Endodermal cell (in vitro differentiated cells): ENCODE measurements at regions not wholly inside any gene's neighbourhood (a gene's known extent, or its start where the extent isn't known, plus 50 kb on each side); places are given as distances from the start of the nearest gene placed in this dataset.

Source experiments
- DNase-seq: peaks from one replicate; pipeline ENCODE4 v3.0.0-alpha.2; 2017
- H3K27ac ChIP-seq: 2 replicates; pipeline ENCODE4 v1.5.1; 2013; ENCODE audit warnings: mild to moderate bottlenecking, low read depth, low read length, moderate library complexity
- H3K27me3 ChIP-seq: 2 replicates; pipeline ENCODE4 v1.6.1; 2013; ENCODE audit warnings: mild to moderate bottlenecking, low read length, moderate library complexity; ENCODE audit not compliant: insufficient read depth, control insufficient read depth, poor library complexity, severe bottlenecking
- H3K36me3 ChIP-seq: 2 replicates; pipeline ENCODE4 v1.7.0; 2013; ENCODE audit warnings: mild to moderate bottlenecking, low read length, moderate library complexity; ENCODE audit not compliant: control insufficient read depth, insufficient read depth
- H3K4me1 ChIP-seq: one replicate; pipeline ENCODE4 v1.7.0; 2013; ENCODE audit warnings: low read length; ENCODE audit not compliant: control insufficient read depth, insufficient read depth
- H3K4me3 ChIP-seq: 2 replicates; pipeline ENCODE4 v1.5.1; 2013; ENCODE audit warnings: mild to moderate bottlenecking, low read length, moderate library complexity
- H3K9ac ChIP-seq: 2 replicates; pipeline ENCODE4 v1.6.1; 2013; ENCODE audit warnings: mild to moderate bottlenecking, low read length, moderate library complexity; ENCODE audit not compliant: poor library complexity, severe bottlenecking; ENCODE audit errors: extremely low read depth
- H3K9me3 ChIP-seq: 2 replicates; pipeline ENCODE4 v1.6.1; 2013; ENCODE audit warnings: mild to moderate bottlenecking, low read length, moderate library complexity; ENCODE audit not compliant: control insufficient read depth
- H3K27ac Mint-ChIP-seq: 2 replicates; pipeline ENCODE4 v1.8.0; 2020; ENCODE audit warnings: mixed read lengths
- H3K27me3 Mint-ChIP-seq: 2 replicates; pipeline ENCODE4 v1.8.0; 2021; ENCODE audit warnings: mild to moderate bottlenecking, mixed read lengths; ENCODE audit not compliant: insufficient read depth
- H3K36me3 Mint-ChIP-seq: 2 replicates; pipeline ENCODE4 v1.8.0; 2020; ENCODE audit warnings: low read depth, mixed read lengths
- H3K4me1 Mint-ChIP-seq: 2 replicates; pipeline ENCODE4 v1.8.0; 2020; ENCODE audit warnings: mixed read lengths
- H3K4me3 Mint-ChIP-seq: 2 replicates; pipeline ENCODE4 v1.8.0; 2020; ENCODE audit warnings: mild to moderate bottlenecking, moderate library complexity, mixed read lengths
- H3K9me3 Mint-ChIP-seq: 2 replicates; pipeline ENCODE4 v1.8.0; 2020; ENCODE audit warnings: mild to moderate bottlenecking, mixed read lengths
- CTCF ChIP-seq: fragments of 200-600 bp; sonication (generic); conservative IDR thresholded peaks from 2 replicates; pipeline ENCODE4 v1.5.0; 2021; ENCODE audit warnings: antibody characterized with exemption, mild to moderate bottlenecking
- WGBS, 2 experiments: methylation state at CpG; one replicate each; pipeline versions ENCODE4 v1.1.5 to v1.1.7; 2013; ENCODE audit warnings: missing lambda C conversion rate in 2 of 2, mixed read lengths in 1 of 2; ENCODE audit not compliant: insufficient coverage in 1 of 2, insufficient read length in 1 of 2; 5-methylcytosine and 5-hydroxymethylcytosine counted together

DNA sequence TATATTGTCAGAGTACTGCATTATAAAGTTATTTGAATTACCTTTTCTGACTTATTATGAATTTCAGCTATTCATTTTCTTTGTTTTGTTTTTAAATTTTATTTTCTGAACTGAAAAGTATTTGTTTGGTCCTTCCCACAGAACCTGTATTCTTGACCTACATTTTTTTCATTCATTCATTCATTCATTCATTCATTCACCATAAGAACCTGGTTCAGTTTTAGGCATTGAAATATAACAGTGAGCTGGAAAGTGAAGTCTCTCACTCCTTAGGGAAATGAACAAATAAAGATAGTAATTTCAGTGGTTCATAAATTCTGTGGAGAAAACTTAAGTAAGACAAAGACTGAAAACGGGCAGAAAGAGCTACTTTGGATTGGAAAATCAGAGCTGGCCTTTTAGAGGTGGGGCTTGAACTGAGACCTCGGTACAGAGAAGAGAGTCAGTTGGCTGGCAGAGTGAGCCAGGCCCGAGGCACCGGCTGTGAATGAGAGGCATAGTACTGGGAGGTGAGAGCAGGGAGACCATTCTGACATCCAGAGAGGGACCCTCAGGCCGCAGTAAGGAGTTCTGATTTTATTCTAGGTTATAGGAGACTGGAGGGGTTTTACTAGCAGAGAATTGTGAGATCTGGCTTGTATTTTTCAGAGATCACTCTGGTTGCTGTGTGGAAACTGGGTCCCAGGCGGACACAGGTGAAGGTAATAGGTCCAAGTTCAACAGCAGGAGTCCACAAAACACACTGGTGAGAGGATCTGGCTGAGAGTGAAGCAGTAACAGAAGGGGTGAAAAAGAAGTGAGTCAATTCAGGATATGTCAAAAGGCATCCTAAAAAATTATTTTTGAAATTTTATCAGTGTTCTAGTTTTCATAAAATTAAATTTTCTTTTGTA is 75.8 kb upstream of the FN1 start:
- Mint-ChIP-seq H3K36me3 (no peaks in the 10 kb centered on the region), H3K27ac (peak overlapping the region; percentile 15)
- DNase-seq = no peak

DNA sequence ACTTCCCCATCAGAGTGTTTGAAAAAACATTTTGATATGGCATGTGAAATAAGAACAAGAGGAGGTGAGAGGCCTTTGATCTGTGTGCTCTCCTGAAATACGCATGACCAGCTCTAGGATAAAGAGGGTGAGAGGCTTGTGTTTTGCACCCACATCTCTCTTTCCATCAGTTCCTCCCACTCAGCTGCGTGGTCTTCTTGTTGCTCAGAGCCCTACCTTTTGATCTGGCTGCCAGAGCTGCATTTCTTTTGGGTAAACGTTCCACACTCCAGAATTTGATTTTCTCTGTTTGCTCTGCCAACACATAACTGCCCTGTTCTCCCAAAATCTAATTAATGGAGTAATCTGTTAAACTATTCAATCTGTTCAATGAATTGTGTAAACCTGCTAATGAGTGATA is 72.0 kb upstream of the FN1 start:
- H3K4me3 Mint-ChIP-seq = no peak overlapping the region
- 52 to 81% methylated on average over 2 to 3 of the region's 3 CpGs for WGBS, 2 experiments
- no peak overlapping the region for H3K27ac ChIP-seq
- H3K27ac Mint-ChIP-seq = no peak overlapping the region
- peaks cover 7% of the 10 kb centered on the region for H3K4me1 ChIP-seq
- TF ChIP-seq CTCF = no peak
- no peaks in the 10 kb centered on the region for H3K36me3 Mint-ChIP-seq
- no peak for DNase-seq
- no peak overlapping the region for H3K9ac ChIP-seq
- no peaks in the 10 kb centered on the region for H3K9me3 ChIP-seq
- no peaks in the 10 kb centered on the region for H3K9me3 Mint-ChIP-seq
- H3K36me3 ChIP-seq = no peaks in the 10 kb centered on the region
- H3K4me1 Mint-ChIP-seq = peaks cover 29% of the 10 kb centered on the region
- no peaks in the 10 kb centered on the region for H3K27me3 ChIP-seq
- no peaks in the 10 kb centered on the region for H3K27me3 Mint-ChIP-seq
- H3K4me3 ChIP-seq = no peak overlapping the region

More for the DNA sequence above, 75.8 kb upstream of the FN1 start:
- no peaks in the 10 kb centered on the region for H3K9me3 Mint-ChIP-seq
- no peak overlapping the region for H3K27ac ChIP-seq
- peaks cover 9% of the 10 kb centered on the region for H3K4me1 Mint-ChIP-seq
- H3K4me1 ChIP-seq = peaks cover 3% of the 10 kb centered on the region
- H3K27me3 ChIP-seq = no peaks in the 10 kb centered on the region
- no peaks in the 10 kb centered on the region for H3K36me3 ChIP-seq
- no peaks in the 10 kb centered on the region for H3K9me3 ChIP-seq
- WGBS, 2 experiments = 89% methylated on average over 6 of the region's 6 CpGs
- no peak for TF ChIP-seq CTCF
- H3K4me3 ChIP-seq = no peak overlapping the region
- H3K9ac ChIP-seq = no peak overlapping the region
- H3K27me3 Mint-ChIP-seq = no peaks in the 10 kb centered on the region
- H3K4me3 Mint-ChIP-seq = no peak overlapping the region

DNA sequence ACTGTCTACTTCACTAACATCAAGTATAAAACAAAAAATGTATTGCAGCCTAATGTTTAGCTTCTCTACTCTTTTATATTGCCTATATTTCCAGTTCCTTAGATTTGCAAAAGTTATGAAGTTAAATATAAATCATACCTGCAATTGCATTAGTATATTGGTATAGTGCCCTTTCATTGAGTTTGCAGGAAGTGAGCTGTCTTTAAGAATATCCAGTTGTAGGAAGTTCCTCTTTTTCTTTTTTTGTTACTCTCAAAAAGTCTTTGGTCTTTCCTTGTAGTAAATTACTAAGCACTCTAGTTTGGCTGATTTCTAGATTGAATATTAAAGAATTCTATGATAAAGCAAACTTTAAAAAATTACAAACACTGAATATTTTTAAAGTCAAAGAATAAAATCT is 71.3 kb upstream of the FN1 start:
- H3K27ac Mint-ChIP-seq = no peak overlapping the region

More for the DNA sequence above, 71.3 kb upstream of the FN1 start:
- no peak overlapping the region for H3K9ac ChIP-seq
- H3K27ac ChIP-seq = no peak overlapping the region
- peaks cover 29% of the 10 kb centered on the region for H3K4me1 Mint-ChIP-seq
- no peak overlapping the region for H3K4me3 ChIP-seq
- no peak for TF ChIP-seq CTCF
- H3K4me3 Mint-ChIP-seq = no peak overlapping the region
- no peak for DNase-seq
- H3K27me3 Mint-ChIP-seq = no peaks in the 10 kb centered on the region
- H3K9me3 ChIP-seq = no peaks in the 10 kb centered on the region
- no peaks in the 10 kb centered on the region for H3K36me3 Mint-ChIP-seq
- H3K4me1 ChIP-seq = peaks cover 7% of the 10 kb centered on the region
- no peaks in the 10 kb centered on the region for H3K27me3 ChIP-seq
- H3K36me3 ChIP-seq = no peaks in the 10 kb centered on the region
- H3K9me3 Mint-ChIP-seq = no peaks in the 10 kb centered on the region
